NOMO-1 treated with dmso at 0.1 percent for 144 hours (cell line): ENCODE measurements at regions not wholly inside any gene's neighbourhood (a gene's known extent, or its start where the extent isn't known, plus 50 kb on each side); places are given as distances from the start of the nearest gene placed in this dataset.
"Not testable (repeated sequence)": the region's sequence is repeated elsewhere in the genome, so short reads cannot be mapped to it uniquely, and the experiment has no call there.

Experiments used
- DNase-seq: peaks from one replicate; lab custom pipeline; 2025; ENCODE audit not compliant: unreplicated experiment; lab: John Stamatoyannopoulos, UW

DNA sequence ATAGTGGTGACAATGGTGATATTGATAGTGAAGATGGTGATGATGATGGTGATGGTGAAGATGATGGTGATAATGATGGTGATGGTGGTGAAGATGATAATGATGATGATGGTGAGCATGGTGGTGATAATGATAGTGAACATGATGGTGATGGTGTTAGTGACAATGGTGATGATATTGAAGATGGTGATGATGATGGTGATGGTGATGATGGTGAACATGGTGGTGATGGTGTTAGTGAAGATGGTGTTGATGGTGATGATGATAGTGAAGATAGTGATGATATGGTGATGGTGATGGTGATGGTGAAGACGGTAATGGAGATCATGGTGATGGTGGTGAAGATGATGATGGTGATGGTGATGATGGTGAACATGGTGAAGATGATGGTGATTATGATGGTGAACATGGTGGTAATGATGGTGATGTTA lies 259.2 kb downstream of the MATN1 start:
- no peak for DNase-seq

DNA sequence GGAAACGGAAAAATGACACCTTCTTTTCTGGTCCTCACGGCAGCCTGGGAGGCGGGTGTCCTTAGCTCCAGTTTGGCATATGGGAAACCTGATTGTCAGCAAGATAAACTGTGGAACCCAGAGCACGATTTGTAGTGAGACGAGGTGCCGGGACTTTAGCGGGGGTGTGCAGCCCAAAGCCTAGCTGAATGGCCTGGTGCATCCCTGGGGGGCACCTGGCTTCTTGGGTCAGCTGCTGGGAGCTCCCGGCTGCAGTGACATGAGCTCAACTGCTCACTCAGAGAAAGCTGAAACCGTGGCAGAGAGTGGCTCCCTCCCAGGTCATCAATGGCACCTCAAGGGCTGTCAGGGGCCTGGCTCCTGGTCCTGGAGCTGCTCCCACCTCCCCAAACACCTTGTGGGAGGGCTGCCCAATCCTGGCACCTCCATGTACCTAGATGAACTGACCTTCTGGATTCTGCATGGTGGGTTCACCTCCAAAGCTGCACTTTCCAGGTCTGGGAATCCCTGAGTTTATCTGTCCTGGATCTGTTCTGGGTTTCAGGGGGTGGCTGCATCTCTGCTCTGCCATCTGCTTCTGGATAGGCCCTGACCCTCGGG lies 260.5 kb downstream of the MATN1 start:
- DNase-seq = no peak

DNA sequence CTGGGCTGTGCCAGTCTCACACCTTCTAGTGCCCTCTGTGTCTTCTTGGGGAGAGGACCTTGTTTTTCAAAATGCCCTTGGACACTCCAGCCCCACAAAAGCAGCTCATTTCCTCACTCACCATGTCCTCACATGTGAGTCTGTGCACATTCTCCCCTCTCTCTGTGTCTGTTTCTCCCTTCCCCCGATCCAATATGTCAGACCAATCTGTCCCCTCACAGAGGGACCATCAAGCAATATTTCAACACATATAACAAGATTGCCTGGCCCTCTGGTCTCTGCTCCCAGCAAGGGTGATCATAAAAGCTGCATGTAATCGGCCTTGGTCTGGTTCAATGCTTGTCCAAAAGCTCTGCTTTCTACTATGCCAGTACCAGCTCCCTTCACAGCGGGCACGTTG lies 261.2 kb downstream of the MATN1 start:
- no peak for DNase-seq

DNA sequence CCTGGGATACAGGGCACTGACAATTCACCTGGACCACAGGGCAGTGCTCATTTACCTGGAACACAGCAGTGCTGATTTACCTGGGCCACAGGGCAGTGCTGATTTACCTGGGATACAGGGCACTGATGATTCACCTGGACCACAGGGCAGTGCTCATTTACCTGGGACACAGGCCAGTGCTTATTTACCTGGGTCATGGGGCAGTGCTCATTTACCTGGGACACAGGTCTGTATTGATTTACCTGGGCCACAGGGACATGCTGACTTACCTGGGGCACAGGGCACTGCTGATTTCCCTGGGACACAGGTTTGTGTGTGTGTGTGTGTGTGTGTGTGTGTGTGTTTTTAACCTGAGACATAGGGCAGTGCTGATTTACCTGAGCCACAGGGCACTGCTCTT lies 261.7 kb downstream of the MATN1 start:
- no peak for DNase-seq

DNA sequence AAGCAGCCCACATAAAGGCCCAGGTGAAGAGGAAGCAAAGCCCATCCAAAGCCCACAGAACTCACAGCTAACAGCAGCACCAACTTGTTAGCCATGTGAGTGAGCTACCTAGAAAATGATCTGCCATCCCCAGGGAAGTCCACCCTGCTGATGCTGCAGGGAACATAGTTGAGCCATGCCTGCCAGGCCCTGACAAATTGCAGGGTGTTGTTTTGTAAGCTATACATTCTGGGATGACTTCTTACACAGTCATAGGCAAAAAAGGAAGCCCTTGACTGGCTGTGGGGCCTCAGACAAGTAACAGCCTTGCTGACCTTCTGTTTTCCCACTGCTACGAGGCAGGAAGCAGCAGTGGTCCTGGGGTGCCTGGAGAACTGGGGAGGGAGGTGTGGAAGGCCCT lies 262.7 kb downstream of the MATN1 start:
- no peak for DNase-seq

DNA sequence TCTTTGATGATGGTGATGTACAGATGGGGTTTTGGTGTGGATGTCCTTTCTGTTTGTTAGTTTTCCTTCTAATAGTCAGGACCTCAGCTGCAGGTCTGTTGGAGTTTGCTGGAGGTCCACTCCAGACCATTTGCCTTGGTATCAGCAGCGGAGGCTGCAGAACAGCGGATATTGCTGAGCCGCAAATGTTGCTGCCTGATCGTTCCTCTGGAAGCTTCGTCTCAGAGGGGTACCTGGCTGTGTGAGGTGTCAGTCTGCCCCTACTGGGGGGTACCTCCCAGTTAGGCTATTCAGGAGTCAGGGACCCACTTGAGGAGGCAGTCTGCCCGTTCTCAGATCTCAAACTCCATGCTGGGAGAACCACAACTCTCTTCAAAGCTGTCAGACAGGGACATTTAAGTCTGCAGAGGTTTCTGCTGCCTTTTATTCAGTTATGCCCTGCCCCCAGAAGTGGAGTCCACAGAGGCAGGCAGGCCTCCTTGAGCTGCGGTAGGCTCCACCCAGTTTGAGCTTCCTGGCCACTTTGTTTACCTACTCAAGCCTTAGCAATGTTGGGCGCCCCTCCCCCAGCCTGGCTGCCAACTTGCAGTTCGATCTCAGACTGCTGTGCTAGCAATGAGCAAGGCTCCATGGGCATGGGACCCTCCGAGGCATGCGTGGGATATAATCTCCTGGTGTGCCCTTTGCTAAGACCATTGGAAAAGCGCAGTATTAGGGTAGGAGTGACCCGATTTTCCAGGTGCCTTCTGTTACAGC lies 264.5 kb downstream of the MATN1 start:
- DNase-seq = not testable (repeated sequence)

DNA sequence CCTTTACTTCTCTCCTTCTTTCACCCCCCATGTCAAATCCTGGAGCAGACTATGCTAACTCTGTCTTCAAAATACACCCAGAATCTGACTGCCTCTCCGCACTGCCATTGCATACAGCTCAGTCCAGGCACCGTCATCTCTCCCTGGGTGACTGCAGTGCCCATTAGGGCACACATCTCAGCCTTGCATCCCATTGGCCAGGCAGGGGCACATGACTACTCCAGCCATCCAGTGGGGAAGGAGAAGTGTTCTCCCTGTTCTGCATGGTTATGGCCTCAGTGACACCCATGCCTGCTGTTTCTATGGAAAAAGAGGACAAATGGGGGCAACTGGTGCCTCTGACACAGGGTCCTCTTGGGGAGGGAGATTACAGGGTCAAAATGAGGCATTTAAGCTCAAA lies 270.5 kb downstream of the MATN1 start:
- no peak for DNase-seq

DNA sequence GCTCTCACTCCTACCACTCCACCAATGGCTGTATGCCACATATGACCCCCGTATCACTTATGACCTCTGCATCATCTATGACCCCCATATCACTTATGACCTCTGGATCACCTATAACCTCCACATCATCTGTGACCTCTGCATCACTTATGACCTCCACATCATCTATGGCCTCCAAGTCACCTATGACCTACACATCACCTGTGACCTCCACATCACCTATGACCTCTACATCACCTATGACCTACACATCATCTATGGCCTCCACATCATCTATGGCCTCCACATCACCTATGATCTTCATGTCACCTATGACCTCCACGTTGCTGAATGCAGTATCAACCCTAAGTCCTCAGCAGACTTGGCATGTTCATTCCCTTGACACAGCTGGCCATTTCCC lies 271.2 kb downstream of the MATN1 start:
- no peak for DNase-seq

DNA sequence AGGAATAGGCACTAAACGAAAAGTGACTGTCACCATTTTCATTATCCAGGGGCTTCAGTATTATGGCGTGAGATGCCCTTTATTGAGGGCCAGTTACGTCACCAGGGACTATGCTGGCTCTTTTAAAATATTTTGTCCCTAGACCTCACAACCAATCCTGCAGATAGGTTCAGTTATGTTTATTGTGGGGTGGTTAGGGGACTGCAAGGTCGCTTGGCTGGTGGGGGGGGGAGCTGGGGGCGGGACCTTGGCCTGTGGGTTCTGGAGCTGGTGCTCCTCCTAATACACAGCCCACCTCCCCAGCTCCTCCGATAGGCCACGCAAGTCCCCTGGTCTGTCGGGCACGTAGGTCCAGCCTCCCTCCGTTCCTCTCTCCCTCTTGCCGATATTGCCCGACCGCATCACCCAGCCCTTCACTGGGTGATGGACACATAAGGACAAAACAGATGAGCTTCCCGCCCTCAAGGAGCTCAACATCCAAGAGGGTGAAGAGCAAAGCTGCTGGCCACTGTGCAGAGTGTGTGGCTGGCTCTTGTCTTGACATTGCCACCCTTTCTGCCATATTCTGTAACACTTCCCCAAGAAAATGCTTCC lies 271.8 kb downstream of the MATN1 start:
- DNase-seq = no peak

DNA sequence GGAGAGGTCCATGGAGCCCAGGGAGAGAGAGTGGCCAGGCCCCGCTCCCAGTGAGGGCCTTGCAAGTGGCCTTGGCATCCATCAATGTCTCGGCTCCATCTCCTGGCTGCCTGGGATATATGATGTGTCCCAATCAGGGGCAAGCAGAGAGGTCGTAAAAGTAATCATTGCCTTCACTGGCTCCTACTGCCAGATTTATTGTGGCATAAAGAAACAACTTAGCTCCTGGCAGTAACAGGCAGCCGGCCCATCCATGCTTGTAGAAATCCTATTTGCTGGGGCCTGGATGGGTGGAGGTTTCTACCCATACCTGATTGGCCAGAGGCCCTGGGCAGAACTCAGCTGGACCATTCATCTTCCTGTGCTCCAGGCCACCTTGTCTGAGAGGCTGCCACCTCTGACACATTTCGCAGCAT lies 272.6 kb downstream of the MATN1 start:
- DNase-seq = no peak

DNA sequence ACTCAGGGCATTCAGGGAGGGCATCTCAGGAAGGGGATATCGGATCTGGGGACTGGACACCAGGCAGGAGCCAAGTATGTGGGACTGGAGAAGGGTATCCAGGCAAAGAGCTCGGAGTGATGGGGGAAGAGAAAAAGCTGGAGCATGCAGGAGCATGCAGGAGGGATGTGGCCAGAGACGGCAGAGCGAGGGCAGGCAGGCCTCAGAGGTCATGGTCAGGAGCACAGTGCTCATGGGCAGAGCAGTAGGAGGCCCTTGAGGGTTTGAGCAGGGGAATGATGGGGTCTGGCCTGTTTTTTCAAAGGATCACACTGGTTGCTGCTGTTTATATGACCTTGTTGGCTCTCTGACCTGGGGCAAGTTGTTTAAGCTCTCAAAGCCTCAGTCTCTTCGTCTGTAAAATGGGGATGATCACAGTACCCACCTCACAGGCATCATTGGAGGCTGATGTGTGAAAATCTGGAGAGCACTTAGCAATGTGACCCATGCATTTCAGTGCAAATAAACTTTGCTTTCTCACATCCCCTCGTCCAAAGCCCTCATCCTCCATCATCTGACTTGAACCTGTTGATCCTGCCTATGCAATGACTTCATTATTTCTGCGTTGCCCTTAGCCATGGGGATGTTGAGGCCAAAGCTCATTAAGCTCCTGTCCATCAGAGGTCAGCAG lies 273.1 kb downstream of the MATN1 start:
- DNase-seq = no peak

DNA sequence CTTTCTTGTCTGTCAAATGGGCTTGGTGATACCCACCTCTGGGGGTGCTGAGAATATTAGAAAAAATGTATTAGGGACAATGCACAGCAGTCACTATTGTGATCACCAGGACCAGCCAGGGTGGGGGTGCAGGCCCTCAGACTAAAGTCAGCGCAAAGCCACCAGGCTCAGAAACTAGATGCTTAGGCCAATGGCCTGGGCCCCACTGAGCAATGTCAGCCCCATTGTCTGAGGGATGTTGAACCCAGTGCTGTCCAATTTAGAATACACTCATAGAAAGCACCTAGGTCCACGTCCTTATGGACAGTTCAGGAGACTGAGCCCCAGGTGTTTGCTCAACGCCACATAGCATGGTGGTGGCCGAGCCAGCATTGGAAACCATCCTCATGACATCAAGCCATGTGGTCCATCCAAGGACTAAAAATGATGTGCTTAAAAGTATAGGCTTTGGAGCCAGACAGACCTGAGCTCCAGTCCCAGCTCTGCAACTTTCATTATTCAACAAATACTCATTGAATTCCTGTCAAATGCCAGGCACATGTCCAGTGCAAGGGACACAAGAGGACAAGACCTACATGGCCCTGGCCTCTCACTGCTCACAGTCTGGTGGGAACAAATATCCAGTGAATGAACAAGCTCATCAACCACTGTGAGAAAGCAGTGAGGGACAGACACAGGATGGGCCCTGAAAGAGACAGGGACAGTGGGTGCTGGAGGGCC lies 273.8 kb downstream of the MATN1 start:
- no peak for DNase-seq

DNA sequence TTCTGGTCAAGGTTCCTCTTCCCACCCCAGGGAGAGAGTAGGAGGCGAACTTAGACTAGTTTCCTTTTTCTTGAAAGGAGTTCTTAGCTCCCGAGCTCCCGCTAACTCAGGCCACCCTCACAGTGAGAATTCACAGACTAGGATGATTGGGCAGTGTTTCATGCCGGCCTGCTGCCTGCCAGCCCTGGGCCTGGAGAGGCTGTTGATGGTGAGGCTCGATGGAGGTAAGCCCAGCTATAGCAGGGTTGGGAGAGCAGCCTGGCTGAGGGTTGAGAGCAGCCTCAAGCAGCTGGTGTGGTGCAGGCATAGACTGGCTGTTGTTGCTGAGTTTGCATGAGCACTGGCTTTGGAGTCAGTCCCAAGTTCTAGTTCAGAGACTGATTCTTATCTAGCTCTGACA lies 274.4 kb downstream of the MATN1 start:
- no peak for DNase-seq

DNA sequence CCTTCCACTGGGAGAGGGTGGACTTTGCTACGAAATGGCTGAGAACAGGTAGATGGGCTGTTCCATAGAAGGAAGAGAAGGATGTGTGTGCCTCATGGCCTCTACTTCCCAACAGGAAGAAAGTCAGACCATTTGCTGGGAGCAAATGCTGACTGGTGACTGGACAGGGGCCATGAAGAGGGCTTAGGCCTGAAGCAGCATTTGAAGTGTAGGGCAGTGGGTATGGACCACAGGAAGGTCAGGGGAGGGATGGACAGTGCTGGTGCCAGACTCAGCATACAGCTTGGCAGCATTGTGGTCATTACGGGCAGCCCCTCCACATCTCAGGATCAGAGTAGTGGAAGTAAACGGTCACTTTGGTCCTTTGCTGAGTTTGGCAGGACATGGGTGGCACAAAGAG lies 275.7 kb downstream of the MATN1 start:
- no peak for DNase-seq

DNA sequence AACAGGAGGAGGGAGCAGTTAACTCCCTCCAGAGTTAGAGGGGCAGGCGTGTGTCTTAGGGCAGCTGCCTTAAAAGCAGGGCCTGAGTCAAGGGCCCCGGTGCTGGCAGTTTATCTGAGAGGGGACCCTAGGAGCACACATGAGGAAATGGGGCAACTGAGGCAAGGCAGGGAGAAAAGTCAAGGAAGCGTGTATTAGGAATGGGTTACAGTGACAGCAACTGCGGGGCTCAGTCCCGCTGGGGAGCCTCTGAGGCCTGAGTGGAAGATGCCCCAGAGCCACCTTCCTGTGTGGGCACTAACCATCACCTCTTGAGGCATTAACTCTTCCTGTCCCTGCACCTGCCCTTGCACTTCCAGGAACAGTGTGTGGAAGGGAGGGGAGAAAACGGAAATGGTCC lies 276.3 kb downstream of the MATN1 start:
- DNase-seq = no peak

DNA sequence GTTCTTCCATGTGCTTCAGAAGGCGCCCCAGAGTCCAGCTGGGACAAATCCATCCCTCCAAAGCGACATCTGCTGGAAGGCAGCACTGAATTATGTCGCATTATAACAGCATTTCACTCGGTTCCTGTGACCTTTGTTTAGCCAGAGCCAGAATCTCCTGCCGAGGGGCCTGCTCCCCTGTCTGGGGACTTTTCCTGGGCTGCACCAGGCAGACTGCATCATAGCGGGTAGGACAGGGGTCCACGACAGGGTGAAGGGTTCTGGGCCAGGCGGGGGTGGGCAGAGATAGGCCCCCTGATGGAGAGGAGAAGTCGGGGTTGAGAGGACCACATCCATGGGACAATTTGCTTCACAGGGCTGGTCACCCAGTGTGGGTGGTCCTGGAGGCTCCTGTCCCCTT lies 276.9 kb downstream of the MATN1 start:
- DNase-seq = no peak

DNA sequence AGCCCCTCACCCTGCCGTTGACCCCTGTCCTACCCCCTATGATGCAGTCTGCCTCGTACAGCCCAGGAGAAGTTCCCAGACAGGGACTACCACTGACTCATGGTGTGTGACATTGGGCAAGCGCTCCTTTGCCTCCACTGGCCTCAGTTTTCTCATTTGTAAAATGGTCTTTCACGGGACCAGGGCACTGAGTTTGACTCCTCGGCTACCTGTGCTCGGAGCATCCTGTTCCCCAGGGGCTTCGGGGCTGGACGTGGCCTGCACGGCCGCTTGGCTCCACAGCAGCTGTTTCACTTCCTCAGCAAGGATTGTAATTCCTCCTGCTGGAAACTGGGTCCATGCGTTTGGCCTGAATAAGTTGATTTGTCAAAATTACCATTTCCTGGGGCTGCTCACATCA lies 277.3 kb downstream of the MATN1 start:
- DNase-seq = no peak

DNA sequence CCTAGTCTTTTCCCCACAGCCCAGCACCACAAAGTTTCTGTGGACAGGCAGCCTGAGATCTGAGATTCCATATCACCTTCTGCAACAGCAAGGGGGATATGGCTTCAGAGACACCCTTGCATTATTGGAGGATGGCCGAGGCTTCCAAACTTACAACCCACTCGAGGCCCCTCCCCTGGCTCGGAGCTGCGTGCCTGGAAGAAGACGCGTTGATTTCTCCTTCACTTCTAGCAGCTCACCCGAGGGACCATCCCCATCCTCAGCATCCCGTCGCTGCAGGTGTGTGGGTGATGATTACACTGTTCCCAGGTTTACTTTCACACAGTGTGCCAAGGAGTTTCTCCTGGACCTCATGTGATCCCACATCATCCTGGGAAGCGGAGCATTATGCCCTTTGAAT lies 277.9 kb downstream of the MATN1 start:
- DNase-seq = no peak

DNA sequence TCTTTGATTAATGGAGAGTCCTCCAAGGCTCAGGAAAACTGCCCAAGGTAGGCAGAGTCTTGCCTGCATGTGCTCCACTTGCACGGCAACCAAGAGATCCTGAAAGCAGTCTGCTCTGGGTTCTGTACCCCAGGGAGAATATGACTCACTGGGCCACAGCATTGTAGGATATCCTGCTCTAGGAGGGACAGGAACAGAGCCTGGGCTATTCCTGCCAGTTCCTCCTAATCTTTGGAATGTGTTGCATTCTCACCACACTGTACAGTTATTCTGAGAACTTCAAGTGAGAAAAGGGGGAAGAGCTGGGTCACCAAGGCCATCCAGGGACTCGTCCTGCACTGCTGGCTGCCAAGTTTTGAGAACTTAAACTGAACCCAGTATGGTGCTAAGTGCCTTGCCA lies 278.5 kb downstream of the MATN1 start:
- DNase-seq = no peak

DNA sequence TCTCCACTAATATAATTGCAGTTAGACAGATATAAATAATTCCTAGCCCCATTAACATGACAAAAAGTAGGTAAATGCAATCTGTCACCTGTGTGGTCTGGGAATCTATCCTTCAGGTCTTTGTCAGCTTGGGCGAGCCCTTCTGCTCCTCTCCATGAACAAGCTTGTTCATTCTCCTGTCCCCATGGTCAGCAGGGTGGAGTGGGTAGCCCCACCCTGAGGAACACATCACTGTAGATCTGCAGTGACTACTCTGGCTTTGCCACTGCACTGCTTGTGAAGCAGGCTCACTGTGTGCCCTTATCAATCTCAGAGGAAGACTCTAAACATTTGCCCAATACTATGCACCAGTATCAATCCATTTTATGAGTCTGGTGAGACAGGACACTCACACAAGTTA lies 279.0 kb downstream of the MATN1 start:
- DNase-seq = no peak

DNA sequence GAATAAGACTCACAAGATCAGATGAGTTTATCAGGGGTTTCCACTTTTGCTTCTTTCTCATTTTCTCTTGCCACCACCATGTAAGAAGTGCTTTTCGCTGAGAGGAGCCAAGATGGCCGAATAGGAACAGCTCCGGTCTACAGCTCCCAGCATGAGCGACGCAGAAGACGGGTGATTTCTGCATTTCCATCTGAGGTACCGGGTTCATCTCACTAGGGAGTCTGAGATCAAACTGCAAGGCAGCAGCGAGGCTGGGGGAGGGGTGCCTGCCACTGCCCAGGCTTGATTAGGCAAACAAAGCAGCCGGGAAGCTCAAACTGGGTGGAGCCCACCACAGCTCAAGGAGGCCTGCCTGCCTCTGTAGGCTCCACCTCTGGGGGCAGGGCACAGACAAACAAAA lies 285.1 kb downstream of the MATN1 start:
- DNase-seq = not testable (repeated sequence)
